ENCODE measurements at regions not wholly inside any gene's neighbourhood (a gene's known extent, or its start where the extent isn't known, plus 50 kb on each side); places are given as distances from the start of the nearest gene placed in this dataset.
"Not testable (repeated sequence)": the region's sequence is repeated elsewhere in the genome, so short reads cannot be mapped to it uniquely, and the experiment has no call there.

- DNase-seq: no peak
Observed at GRCh38 chr1:187641015-187641414, 812.3 kb downstream of the PLA2G4A start.

- no peak for DNase-seq
Observed at GRCh38 chr1:187641463-187641862, 812.7 kb downstream of the PLA2G4A start.

- DNase-seq: no peak
Observed at GRCh38 chr1:187641907-187642306, 813.2 kb downstream of the PLA2G4A start.

- no peak for DNase-seq
Observed at GRCh38 chr1:187645651-187646050, 816.9 kb downstream of the PLA2G4A start.

- no peak for DNase-seq
Observed at GRCh38 chr1:187646536-187647107, 817.9 kb downstream of the PLA2G4A start.

- no peak for DNase-seq
Observed at GRCh38 chr1:187648091-187648490, 819.3 kb downstream of the PLA2G4A start.

GRCh38 chr1:187654635-187655034 lies 825.9 kb downstream of the PLA2G4A start:
- DNase-seq: no peak

- DNase-seq: no peak
Observed at GRCh38 chr1:187655104-187655503, 826.4 kb downstream of the PLA2G4A start.

GRCh38 chr1:187665483-187665882 lies 836.7 kb downstream of the PLA2G4A start:
- no peak for DNase-seq

GRCh38 chr1:187680823-187681222 lies 852.1 kb downstream of the PLA2G4A start:
- DNase-seq: no peak

GRCh38 chr1:187682112-187682511 lies 853.4 kb downstream of the PLA2G4A start:
- DNase-seq: no peak

- no peak for DNase-seq
Observed at GRCh38 chr1:187685333-187685732, 856.6 kb downstream of the PLA2G4A start.

GRCh38 chr1:187689129-187689528 lies 860.4 kb downstream of the PLA2G4A start:
- DNase-seq: no peak

GRCh38 chr1:187691439-187691838 lies 862.7 kb downstream of the PLA2G4A start:
- no peak for DNase-seq

GRCh38 chr1:187692799-187693198 lies 864.0 kb downstream of the PLA2G4A start:
- no peak for DNase-seq

GRCh38 chr1:187696073-187696472 lies 867.3 kb downstream of the PLA2G4A start:
- no peak for DNase-seq

- not testable (repeated sequence) for DNase-seq
Observed at GRCh38 chr1:187703138-187704130, 874.7 kb downstream of the PLA2G4A start.

- no peak for DNase-seq
Observed at GRCh38 chr1:187714470-187714869, 885.7 kb downstream of the PLA2G4A start.

- no peak for DNase-seq
Observed at GRCh38 chr1:187715483-187715882, 886.7 kb downstream of the PLA2G4A start.

GRCh38 chr1:187716160-187716559 lies 887.4 kb downstream of the PLA2G4A start:
- no peak for DNase-seq

GRCh38 chr1:187718527-187718926 lies 889.8 kb downstream of the PLA2G4A start:
- DNase-seq: no peak

- DNase-seq: no peak
Observed at GRCh38 chr1:187721216-187721615, 892.5 kb downstream of the PLA2G4A start.

- no peak for DNase-seq
Observed at GRCh38 chr1:187725216-187725615, 896.5 kb downstream of the PLA2G4A start.

- no peak for DNase-seq
Observed at GRCh38 chr1:187733232-187733631, 904.5 kb downstream of the PLA2G4A start.
